ENCODE measurements at regions not wholly inside any gene's neighbourhood (a gene's known extent, or its start where the extent isn't known, plus 50 kb on each side); places are given as distances from the start of the nearest gene placed in this dataset.
A peak's percentile ranks its signal among the peaks of the same experiment; 100 is the strongest.

- H3K27me3 ChIP-seq (ENCODE audit: control insufficient read depth, insufficient read depth, low read length) = no peaks in the 10 kb centered on the region
- H3K36me3 ChIP-seq (ENCODE audit: control insufficient read depth, insufficient read depth, low read length) = no peaks in the 10 kb centered on the region
- FAIRE-seq = no peak
- peak; percentile 0 for DNase-seq (ENCODE audit: low read depth)
- no peak overlapping the region for H3K4me3 ChIP-seq (ENCODE audit: low read depth, low read length)
- no peak for TF ChIP-seq CTCF (IDR thresholded peaks at IDR 0.05; ENCODE audit: insufficient read depth, low read length, severe bottlenecking)
Measured at GRCh38 chr5:162512935-162513565, 445.5 kb downstream of the GABRG2 start.

DNA sequence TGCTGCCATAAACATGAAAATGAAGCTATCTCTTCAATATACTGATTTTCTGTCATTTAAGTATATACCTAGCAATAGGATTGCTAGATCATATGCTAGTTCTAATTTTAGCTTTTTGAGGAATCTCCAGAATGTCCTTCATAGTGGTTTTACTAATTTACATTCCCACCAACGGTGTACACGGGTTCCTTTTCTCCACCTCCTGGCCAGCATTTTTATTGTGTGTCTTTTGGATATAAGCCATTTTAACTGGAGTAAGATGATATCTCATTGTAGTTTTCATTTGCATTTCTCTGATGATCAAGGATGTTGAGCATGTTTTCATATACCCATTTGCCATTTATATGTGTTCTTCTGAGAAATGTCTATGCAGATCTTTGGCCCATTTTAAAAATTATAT is 446.5 kb downstream of the GABRG2 start:
- no peak for DNase-seq (ENCODE audit: low read depth)
- no peaks in the 10 kb centered on the region for H3K27me3 ChIP-seq (ENCODE audit: control insufficient read depth, insufficient read depth, low read length)
- no peak overlapping the region for H3K4me3 ChIP-seq (ENCODE audit: low read depth, low read length)
- FAIRE-seq = no peak
- no peaks in the 10 kb centered on the region for H3K36me3 ChIP-seq (ENCODE audit: control insufficient read depth, insufficient read depth, low read length)
- no peak for TF ChIP-seq CTCF (IDR thresholded peaks at IDR 0.05; ENCODE audit: insufficient read depth, low read length, severe bottlenecking)

- no peak overlapping the region for H3K4me3 ChIP-seq (ENCODE audit: low read depth, low read length)
- no peak for FAIRE-seq
- TF ChIP-seq CTCF (IDR thresholded peaks at IDR 0.05; ENCODE audit: insufficient read depth, low read length, severe bottlenecking) = no peak
Measured at GRCh38 chr5:162520878-162521277, 453.3 kb downstream of the GABRG2 start.

GRCh38 chr5:162529209-162529608 is 461.6 kb downstream of the GABRG2 start:
- no peaks in the 10 kb centered on the region for H3K36me3 ChIP-seq (ENCODE audit: control insufficient read depth, insufficient read depth, low read length)
- no peaks in the 10 kb centered on the region for H3K27me3 ChIP-seq (ENCODE audit: control insufficient read depth, insufficient read depth, low read length)
- DNase-seq (ENCODE audit: low read depth) (no peak), FAIRE-seq (no peak)
- H3K4me3 ChIP-seq (ENCODE audit: low read depth, low read length) = no peak overlapping the region
- TF ChIP-seq CTCF (IDR thresholded peaks at IDR 0.05; ENCODE audit: insufficient read depth, low read length, severe bottlenecking) = no peak

More at GRCh38 chr5:162520878-162521277, 453.3 kb downstream of the GABRG2 start:
- Histone ChIP-seq H3K36me3 (ENCODE audit: control insufficient read depth, insufficient read depth, low read length) (no peaks in the 10 kb centered on the region), H3K27me3 (ENCODE audit: control insufficient read depth, insufficient read depth, low read length) (no peaks in the 10 kb centered on the region)
- no peak for DNase-seq (ENCODE audit: low read depth)

DNA sequence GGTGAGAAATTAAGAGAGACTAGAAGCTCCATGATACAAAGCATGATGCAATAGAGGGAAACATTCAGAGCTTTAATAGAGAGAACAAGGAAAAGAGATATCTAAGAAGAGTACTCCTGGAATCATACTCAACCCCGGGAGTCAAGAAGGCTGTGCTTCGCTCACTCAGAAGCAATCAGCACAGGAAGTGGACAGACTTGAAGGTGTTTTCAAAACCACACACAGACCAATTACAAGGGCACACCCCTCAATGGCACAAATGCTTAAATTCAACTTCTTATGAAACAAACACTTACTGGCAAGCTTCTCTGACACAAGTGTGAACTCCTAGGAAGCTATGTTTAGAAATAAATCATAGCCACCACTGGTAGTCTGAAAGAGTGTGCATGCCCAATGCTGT is 462.3 kb downstream of the GABRG2 start:
- no peaks in the 10 kb centered on the region for H3K36me3 ChIP-seq (ENCODE audit: control insufficient read depth, insufficient read depth, low read length)
- FAIRE-seq = no peak
- no peak for DNase-seq (ENCODE audit: low read depth)
- TF ChIP-seq CTCF (IDR thresholded peaks at IDR 0.05; ENCODE audit: insufficient read depth, low read length, severe bottlenecking) = no peak
- H3K27me3 ChIP-seq (ENCODE audit: control insufficient read depth, insufficient read depth, low read length) = no peaks in the 10 kb centered on the region
- H3K4me3 ChIP-seq (ENCODE audit: low read depth, low read length) = no peak overlapping the region

DNA sequence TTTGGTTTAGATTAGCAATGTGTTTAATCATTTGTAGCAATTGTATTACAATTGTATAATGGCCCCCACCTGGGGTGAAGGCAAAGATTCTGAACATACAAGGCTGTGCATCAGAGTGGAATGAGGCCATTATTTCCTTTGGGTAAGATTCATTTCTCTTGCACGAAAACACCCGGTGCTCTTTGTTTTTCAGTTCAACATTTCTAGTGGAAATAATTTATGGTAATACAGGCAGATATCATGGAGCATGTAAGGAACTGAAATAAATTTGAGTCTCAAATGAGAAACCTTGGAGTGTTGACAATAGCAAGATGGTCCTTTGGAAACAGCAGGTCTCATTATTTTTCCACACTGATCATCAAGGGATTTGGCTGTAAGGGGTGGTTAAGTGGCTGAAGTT is 475.9 kb downstream of the GABRG2 start:
- DNase-seq (ENCODE audit: low read depth) = no peak
- FAIRE-seq = no peak

More for the DNA sequence above, 475.9 kb downstream of the GABRG2 start:
- Histone ChIP-seq H3K4me3 (ENCODE audit: low read depth, low read length) (no peak overlapping the region), H3K27me3 (ENCODE audit: control insufficient read depth, insufficient read depth, low read length) (no peaks in the 10 kb centered on the region), H3K36me3 (ENCODE audit: control insufficient read depth, insufficient read depth, low read length) (no peaks in the 10 kb centered on the region)
- no peak for TF ChIP-seq CTCF (IDR thresholded peaks at IDR 0.05; ENCODE audit: insufficient read depth, low read length, severe bottlenecking)
